ENCODE measurements at regions not wholly inside any gene's neighbourhood (a gene's known extent, or its start where the extent isn't known, plus 50 kb on each side); places are given as distances from the start of the nearest gene placed in this dataset.

DNA sequence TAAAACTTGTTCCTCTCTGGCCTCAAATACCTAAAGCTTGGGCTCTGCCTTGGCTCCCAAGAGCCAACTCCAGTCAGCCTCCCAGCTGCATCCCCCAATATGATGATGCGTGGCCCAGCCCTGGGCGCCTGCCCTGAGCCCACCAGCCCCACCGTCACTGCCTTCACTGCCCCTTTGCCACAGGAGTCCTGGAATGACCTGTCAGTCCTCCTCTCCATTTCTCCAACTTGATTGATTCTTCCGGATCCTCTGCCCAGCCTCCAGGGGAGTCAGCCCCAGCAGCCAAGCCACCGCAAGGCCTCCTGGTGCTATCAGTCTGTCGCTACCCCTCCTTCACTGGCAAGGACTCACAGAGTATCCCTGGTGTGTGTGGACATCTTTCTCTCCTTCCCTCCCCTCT, 96.7 kb upstream of the PMEPA1 start:
- no peak for DNase-seq (ENCODE audit: low read depth)

DNA sequence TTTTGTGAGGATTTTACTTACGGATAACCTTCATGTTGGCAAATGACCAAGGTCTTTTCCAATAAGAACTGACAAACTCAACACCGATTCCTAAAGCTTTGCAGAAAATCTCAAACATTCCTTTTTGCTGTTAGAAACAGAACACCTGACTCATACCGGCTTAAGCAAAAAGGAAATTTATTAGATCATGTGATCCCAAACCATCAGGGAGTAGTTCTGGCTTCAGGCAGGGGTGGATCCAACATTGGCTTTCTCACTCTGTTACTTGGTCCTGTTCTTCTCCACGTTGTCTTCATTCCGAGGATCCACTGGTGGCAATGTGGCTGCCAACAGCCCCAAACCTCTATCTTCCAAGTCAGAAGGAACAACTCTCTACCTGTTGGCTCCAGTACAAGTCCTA, 95.9 kb upstream of the PMEPA1 start:
- no peak for DNase-seq (ENCODE audit: low read depth)

DNA sequence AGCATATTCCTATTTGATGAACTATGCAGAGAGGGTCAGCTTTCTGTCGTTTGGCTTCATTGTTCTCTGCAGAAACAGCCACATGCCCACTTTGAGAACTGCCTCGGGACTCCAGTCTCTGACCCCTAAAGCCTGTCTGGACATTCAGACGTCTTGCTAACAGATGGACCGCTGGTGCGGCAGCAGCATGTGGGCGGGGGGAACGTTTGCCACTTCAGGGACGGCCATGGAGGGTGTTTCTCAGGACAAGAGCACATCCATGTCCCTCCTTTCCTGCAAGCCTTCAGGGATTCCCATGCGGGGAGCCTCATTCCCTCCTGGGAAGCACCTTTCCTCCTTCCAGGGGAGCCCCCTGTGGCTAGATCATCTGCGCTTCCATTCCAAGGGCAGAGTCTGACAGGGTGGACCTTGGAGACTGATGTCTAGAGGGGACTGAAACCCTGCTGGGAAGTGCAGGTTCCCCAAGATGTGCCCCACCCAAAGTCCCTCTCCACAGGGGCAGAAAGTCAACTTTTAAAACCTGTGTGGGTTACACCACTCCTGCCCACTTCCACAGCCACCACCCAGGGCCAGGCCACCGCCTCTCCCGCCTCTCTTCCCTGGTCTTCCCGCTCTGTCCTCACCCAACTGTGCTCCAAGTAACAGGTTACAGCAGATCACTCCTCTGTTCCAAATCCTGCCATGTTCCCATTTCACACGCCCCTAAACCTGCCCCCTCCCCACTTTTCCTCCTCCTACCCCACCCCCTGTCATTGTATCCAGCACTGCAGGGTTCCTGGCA, 94.8 kb upstream of the PMEPA1 start:
- no peak for DNase-seq (ENCODE audit: low read depth)

DNA sequence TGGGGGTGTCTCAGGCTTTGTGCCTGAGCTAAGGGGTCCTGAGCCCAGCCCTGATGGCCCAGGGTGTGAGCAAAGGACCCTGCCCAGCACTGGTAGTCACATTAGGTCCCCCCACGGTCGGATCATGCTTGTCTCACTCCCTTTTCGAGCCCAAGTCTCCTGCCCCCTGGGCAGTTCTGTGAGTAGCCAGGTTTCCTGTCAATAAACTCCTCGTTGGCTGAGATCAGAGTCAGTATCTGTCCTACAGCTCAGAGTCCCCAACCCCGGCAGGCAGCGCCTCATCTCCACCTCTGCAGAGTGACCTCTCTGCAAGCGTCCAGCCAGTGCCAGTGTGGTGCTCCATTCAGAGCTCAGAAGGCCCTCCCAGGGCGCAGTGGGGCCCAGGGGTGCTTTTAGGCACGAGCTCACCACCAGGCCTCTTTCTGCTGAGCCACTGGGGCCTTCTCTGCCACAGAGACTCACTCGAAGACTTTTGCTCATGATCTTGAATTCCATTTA, 93.7 kb upstream of the PMEPA1 start:
- DNase-seq (ENCODE audit: low read depth): no peak

DNA sequence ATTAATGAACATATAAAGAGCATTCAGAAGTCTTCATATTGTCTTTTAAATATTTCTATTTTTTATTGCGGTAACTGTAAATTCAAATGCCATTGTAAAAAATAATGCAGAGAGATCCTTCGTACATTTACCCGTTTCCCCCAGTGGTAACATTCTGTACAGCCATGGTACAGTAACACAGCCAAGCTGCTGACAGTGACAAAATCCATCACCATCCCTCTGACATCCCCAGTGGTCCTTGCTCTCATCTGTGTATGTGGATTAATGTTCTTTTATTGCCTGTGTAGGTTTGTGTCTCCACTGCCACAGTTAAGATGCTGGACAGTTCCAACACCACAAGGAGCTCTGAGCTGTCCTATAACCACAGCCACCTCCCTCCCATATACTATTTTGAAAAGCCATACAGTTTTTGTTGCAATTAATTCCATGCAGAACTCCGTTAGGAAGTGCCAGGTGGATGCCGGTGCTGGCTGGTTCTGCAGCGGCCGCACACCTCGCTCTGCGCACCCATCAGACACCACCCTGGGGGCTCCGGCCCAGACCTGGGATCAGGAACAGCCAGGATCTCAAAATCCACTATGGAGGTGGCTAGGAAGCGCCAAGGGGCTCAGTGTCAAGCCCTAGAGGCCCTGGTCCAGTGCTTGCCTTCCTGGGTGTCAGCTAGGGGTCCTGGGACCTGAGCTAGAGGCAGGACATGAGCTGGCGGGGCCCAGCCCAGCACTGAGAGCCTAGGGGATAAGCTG, 93.1 kb upstream of the PMEPA1 start:
- DNase-seq (ENCODE audit: low read depth): no peak

- no peak for DNase-seq (ENCODE audit: low read depth)
These were observed 91.8 kb upstream of the PMEPA1 start for GRCh38 chr20:57801581-57801980.

GRCh38 chr20:57800791-57801430, 91.1 kb upstream of the PMEPA1 start:
- no peak for DNase-seq (ENCODE audit: low read depth)

GRCh38 chr20:57797401-57797800, 87.6 kb upstream of the PMEPA1 start:
- DNase-seq (ENCODE audit: low read depth): no peak

GRCh38 chr20:57795977-57796560, 86.3 kb upstream of the PMEPA1 start:
- DNase-seq (ENCODE audit: low read depth): no peak

- no peak for DNase-seq (ENCODE audit: low read depth)
These were observed 85.5 kb upstream of the PMEPA1 start for GRCh38 chr20:57795342-57795697.

- no peak for DNase-seq (ENCODE audit: low read depth)
These were observed 85.0 kb upstream of the PMEPA1 start for GRCh38 chr20:57794600-57795341.

DNA sequence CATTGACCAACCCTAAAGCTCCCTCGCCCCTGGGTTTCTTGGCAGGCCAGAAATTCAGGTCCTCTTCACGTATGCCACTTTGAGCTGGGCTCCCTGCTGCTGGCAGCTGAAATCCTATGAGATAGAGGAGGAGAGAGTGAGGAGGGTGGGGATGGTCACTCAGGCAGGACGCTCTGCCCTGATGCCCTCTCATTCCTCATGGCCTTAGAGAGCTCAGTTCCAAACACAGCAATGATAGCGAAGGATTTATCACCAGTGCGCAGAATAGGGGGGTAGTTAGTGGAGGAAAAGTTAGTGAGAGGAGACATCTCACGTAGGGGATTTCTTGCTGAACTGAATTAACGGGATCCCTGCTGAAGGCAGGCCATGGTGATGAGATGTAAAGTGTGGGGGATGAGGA, 84.2 kb upstream of the PMEPA1 start:
- DNase-seq (ENCODE audit: low read depth): no peak

DNA sequence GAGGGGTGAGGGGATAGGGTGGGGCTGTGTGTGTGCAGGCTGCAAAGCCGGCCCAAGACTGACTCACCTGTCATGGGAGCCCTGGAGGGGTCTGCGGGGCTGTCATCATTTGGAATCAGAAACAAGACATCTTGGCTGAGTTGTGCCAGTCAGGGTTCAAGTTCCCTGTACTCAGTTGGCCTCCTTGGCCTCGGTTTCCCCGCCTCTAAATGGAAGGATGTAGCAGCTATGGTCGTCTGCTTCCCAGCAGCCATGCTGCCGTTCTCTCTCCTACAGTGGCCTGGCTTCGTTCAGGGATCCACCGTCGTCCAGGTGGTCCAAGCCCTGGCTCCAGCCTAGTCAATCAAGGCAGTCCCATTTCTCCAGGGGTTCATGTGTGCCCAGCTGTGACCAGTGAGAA, 83.6 kb upstream of the PMEPA1 start:
- DNase-seq (ENCODE audit: low read depth): no peak

DNA sequence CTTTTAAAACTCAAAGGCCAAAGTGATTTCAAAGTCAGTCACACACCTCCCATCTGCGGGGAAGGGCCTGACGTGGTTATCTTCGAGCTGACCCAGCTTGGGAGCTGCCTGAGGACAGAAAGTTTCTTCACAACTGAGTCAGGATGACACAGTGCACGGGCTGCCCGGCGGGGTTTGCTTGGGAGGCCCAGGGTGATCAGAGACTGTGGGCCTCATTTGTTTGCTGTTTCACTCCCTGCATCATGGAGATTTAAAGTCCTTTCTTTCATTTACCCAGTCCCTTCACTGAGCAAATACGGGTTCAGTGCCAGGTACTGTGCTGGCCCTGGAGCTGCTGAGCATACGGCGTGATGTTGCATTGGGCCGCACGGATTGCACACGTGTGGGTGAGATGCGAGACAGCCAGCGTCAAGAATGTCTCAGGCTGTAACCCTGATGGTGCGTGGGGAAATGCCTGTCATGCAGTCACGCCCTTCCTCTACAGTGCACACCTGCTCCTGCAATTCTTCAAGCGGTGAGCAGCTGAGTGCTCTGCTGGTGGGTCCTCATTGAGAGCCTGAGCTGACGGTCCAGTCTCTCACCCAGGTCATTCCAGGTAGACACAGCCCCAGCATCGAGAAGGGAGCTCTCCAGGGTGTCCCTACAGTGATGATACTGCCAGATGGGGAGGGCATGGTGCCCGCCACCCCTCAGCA, 82.7 kb upstream of the PMEPA1 start:
- no peak for DNase-seq (ENCODE audit: low read depth)

GRCh38 chr20:57791966-57792365, 82.2 kb upstream of the PMEPA1 start:
- no peak for DNase-seq (ENCODE audit: low read depth)

DNA sequence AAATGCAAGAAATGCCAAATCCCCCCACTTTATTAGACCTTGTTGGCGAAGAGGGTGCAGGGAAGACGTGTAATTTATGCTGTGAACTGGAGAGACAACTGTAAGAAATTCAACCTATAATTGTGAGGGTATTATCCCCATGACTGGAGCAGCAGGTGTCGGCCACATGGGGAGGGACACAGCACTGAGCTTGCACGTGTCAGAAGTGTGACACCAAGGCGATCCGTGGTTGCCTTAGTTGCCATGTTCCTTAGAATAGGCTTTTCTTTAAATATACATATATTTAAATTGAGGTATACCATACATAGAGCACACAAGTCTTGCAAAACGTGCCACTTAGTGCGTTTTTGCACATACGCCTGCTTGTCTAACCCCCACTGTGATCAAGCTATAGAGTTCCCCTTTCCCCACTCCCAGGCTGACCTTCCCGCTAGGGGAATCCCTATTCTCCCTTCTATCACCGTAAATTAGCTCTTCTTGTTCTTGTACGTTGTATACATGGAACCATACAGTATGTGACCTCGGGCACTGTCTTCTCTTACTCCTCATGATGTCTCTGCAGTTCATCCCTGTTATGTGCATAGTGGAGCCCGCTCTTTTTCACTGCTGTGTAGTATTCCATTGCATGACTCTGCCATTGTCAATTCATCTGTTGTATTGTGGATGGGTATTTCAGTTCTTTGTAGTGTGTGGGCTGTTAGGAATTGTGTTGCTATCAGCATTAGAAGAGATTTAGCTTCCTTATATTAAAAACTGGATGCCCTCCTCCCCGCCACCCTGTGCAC, 81.6 kb upstream of the PMEPA1 start:
- DNase-seq (ENCODE audit: low read depth): no peak

- no peak for DNase-seq (ENCODE audit: low read depth)
These were observed 80.4 kb upstream of the PMEPA1 start for GRCh38 chr20:57790176-57790575.

- DNase-seq (ENCODE audit: low read depth): no peak
These were observed 79.3 kb upstream of the PMEPA1 start for GRCh38 chr20:57788936-57789613.

- no peak for DNase-seq (ENCODE audit: low read depth)
These were observed 78.4 kb upstream of the PMEPA1 start for GRCh38 chr20:57787990-57788781.

Data from fibroblast of the conjunctiva (primary cell).